ENCODE measurements at regions not wholly inside any gene's neighbourhood (a gene's known extent, or its start where the extent isn't known, plus 50 kb on each side); places are given as distances from the start of the nearest gene placed in this dataset.

DNA sequence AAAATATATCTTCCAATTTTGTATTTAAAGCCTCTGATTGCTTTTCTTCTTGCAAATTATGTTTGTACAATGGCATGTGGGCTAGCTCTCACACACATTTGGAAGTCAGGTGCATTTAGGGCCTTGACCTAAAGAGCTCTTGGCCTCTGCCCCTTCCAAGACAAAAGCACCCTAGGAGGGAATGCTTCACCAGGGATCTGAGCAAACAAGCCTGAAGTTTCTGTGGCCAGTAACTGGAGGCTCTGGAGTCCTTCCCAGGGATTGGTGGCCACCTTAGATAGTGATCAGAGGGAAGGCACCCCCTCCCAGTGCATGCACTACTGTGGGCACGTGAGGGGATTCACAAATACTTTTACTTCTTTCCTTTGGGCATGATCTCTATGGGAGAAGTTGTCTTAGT is 60.3 kb upstream of the DIPK2B start:
- no peak overlapping the region for H3K4me3 ChIP-seq (ENCODE audit: low read depth, low read length)

DNA sequence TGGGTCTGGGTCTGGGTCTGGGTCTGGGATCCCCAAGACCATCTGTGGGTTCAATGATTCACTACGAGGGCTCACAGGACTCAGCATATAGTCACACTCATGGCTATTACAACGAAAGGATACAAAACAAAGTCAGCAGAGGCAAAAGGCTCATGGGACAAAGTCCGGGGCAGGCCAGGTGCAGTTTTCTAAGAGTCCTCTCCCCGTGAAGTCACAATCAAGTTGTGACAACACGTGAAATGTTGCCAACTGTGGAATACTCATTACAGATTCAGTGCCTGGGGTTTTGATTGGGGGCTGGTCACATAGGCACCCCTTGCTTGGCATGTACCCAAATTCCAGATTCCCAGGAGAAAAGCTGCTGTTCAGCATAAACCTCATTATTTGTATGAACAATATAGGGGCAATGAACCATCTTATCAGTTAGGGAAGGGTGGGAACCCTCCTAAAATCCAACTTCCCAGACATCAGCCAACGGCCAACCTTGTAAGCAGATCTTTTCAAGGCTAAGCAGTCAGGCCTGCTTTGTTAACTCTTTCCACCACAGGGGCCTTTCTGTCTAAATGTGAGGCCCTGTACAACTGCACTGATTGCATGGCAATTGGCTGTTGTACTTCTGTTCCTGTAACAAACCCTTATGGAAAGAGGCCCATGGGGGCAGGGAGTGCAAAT is 58.2 kb upstream of the DIPK2B start:
- DNase-seq (ENCODE audit: low read depth), result no peak
- H3K4me3 ChIP-seq (ENCODE audit: low read depth, low read length), result no peak overlapping the region

More for the DNA sequence above, 60.3 kb upstream of the DIPK2B start:
- DNase-seq (ENCODE audit: low read depth), result no peak
